CD4-positive, alpha-beta T cell treated with Interleukin-10 for 1 hour (primary cell): ENCODE measurements at regions not wholly inside any gene's neighbourhood (a gene's known extent, or its start where the extent isn't known, plus 50 kb on each side); places are given as distances from the start of the nearest gene placed in this dataset.
"Not testable (repeated sequence)": the region's sequence is repeated elsewhere in the genome, so short reads cannot be mapped to it uniquely, and the experiment has no call there.

Experiments used
- DNase-seq: peaks from one replicate; pipeline ENCODE4 v3.0.0-alpha.2; 2020

GRCh38 chr2:4053769-4054493 is 350.6 kb downstream of the DCDC2C start:
- no peak for DNase-seq

GRCh38 chr2:4066217-4066616 is 362.8 kb downstream of the DCDC2C start:
- DNase-seq, result no peak

GRCh38 chr2:4073026-4073569 is 369.7 kb downstream of the DCDC2C start:
- no peak for DNase-seq

- no peak for DNase-seq
These were observed 373.6 kb downstream of the DCDC2C start for GRCh38 chr2:4077017-4077416.

- no peak for DNase-seq
These were observed 381.8 kb downstream of the DCDC2C start for GRCh38 chr2:4085186-4085585.

- DNase-seq, result no peak
These were observed 387.6 kb downstream of the DCDC2C start for GRCh38 chr2:4090668-4091630.

- DNase-seq, result no peak
These were observed 388.5 kb downstream of the DCDC2C start for GRCh38 chr2:4091869-4092268.

- DNase-seq, result no peak
These were observed 391.4 kb downstream of the DCDC2C start for GRCh38 chr2:4094743-4095142.

- no peak for DNase-seq
These were observed 393.8 kb downstream of the DCDC2C start for GRCh38 chr2:4096978-4097766.

GRCh38 chr2:4098137-4098536 is 394.8 kb downstream of the DCDC2C start:
- DNase-seq, result no peak

GRCh38 chr2:4101936-4102335 is 398.6 kb downstream of the DCDC2C start:
- DNase-seq, result no peak

GRCh38 chr2:4107179-4107578 is 403.8 kb downstream of the DCDC2C start:
- DNase-seq, result no peak

GRCh38 chr2:4110273-4110672 is 406.9 kb downstream of the DCDC2C start:
- no peak for DNase-seq

- DNase-seq, result not testable (repeated sequence)
These were observed 412.1 kb downstream of the DCDC2C start for GRCh38 chr2:4115435-4115834.

GRCh38 chr2:4122726-4123125 is 419.4 kb downstream of the DCDC2C start:
- DNase-seq, result no peak

- DNase-seq, result no peak
These were observed 427.3 kb downstream of the DCDC2C start for GRCh38 chr2:4130651-4131050.

- no peak for DNase-seq
These were observed 431.5 kb downstream of the DCDC2C start for GRCh38 chr2:4134551-4135550.

- no peak for DNase-seq
These were observed 432.4 kb downstream of the DCDC2C start for GRCh38 chr2:4135765-4136164.

- DNase-seq, result no peak
These were observed 435.9 kb downstream of the DCDC2C start for GRCh38 chr2:4139316-4139715.

GRCh38 chr2:4139731-4140130 is 436.4 kb downstream of the DCDC2C start:
- DNase-seq, result no peak

GRCh38 chr2:4140281-4140970 is 437.1 kb downstream of the DCDC2C start:
- DNase-seq, result no peak
